C4-2B (cell line): ENCODE measurements at regions not wholly inside any gene's neighbourhood (a gene's known extent, or its start where the extent isn't known, plus 50 kb on each side); places are given as distances from the start of the nearest gene placed in this dataset.

Experiments
- CTCF ChIP-seq: fragments of 450-650 bp; conservative IDR thresholded peaks from 2 replicates; pipeline ENCODE4 v1.5.1; 2017; ENCODE audit warnings: mild to moderate bottlenecking
- ZFX ChIP-seq: fragments of 450-650 bp; IDR thresholded peaks from 2 replicates; pipeline ENCODE4 v1.6.1; 2017

- no peak; the same call in 1 of the 2 replicates for TF ChIP-seq CTCF
- no peak for TF ChIP-seq ZFX
Measured at GRCh38 chr19:28289295-28290063, 923.5 kb downstream of the UQCRFS1 start.
